Activated B cell treated with CpG ODN at 0.5 μM for 24 hours (primary cell): ENCODE measurements at regions not wholly inside any gene's neighbourhood (a gene's known extent, or its start where the extent isn't known, plus 50 kb on each side); places are given as distances from the start of the nearest gene placed in this dataset.

Experiments
- ATAC-seq: fragments of 200-7000 bp; cut with Tn5 transposase; one replicate; pipeline ENCODE4 v1.10.0; 2021; ENCODE audit warnings: low read depth, mild to moderate bottlenecking, moderate library complexity
- CTCF ChIA-PET: fragments of 350-600 bp; sonication (Branson Sonifier 250); formaldehyde crosslinking; loops from one replicate; lab custom pipeline; 2021; ENCODE audit warnings: antibody characterized with exemption; lab: Charles Lee
- POLR2A ChIA-PET: fragments of 350-600 bp; sonication (Branson Sonifier 250); formaldehyde crosslinking; loops from one replicate; lab custom pipeline; 2021; ENCODE audit warnings: antibody characterized with exemption; lab: Charles Lee
- DNase-seq: peaks from one replicate; pipeline ENCODE4 v3.0.0; 2022
- H3K27ac Mint-ChIP-seq: one replicate; pipeline ENCODE4 v1.8.0; 2020; ENCODE audit warnings: mixed read lengths
- H3K27me3 Mint-ChIP-seq: one replicate; pipeline ENCODE4 v1.8.0; 2021; ENCODE audit warnings: mixed read lengths
- H3K36me3 Mint-ChIP-seq: one replicate; pipeline ENCODE4 v1.8.0; 2021; ENCODE audit warnings: low read depth, mixed read lengths
- H3K4me1 Mint-ChIP-seq: one replicate; pipeline ENCODE4 v1.8.0; 2021; ENCODE audit warnings: mixed read lengths
- H3K4me3 Mint-ChIP-seq: one replicate; pipeline ENCODE4 v1.8.0; 2020; ENCODE audit warnings: mild to moderate bottlenecking, mixed read lengths
- H3K9me3 Mint-ChIP-seq: one replicate; pipeline ENCODE4 v1.8.0; 2020; ENCODE audit warnings: mixed read lengths
- intact Hi-C: fragments of 100-400 bp; cut with micrococcal nuclease; formaldehyde crosslinking; loops from one replicate; pipeline ENCODE4 v1.15.1; 2024
- TF ChIP-seq, protein P1 (sequence below): fragments of 200-600 bp; IDR thresholded peaks from one replicate; pipeline ENCODE4 v1.8.0; 2022; ENCODE audit warnings: antibody characterized with exemption, mild to moderate bottlenecking

DNA sequence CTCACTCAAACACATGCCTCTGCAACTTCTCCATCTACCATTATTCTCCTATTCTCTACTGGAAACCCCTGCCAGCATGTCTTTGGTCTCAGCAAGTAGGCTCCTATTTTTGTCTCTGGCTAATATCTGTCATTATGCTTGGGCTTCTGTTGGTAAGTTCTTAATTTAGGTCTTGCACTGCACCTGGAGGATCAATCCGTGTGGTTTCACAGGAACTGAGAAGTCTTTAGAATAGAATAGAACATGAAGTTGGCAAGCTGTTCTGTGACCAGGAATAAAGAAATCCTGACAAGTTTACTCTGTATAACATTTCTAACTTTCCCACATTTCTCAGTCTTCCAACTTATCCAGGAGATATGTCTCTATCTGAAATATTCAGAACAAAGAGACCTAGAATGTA, 219.5 kb upstream of the GYPC start:
- intact Hi-C loops, result no loop called here
- no peaks in the 10 kb centered on the region for H3K4me1 Mint-ChIP-seq
- no peak overlapping the region for H3K4me3 Mint-ChIP-seq
- peaks cover 4% of the 10 kb centered on the region for H3K27me3 Mint-ChIP-seq
- ATAC-seq (no peak), DNase-seq (no peak)
- H3K9me3 Mint-ChIP-seq, result no peaks in the 10 kb centered on the region
- ChIA-PET CTCF (no interaction called here), POLR2A (no interaction called here)
- TF ChIP-seq, protein P1, sequence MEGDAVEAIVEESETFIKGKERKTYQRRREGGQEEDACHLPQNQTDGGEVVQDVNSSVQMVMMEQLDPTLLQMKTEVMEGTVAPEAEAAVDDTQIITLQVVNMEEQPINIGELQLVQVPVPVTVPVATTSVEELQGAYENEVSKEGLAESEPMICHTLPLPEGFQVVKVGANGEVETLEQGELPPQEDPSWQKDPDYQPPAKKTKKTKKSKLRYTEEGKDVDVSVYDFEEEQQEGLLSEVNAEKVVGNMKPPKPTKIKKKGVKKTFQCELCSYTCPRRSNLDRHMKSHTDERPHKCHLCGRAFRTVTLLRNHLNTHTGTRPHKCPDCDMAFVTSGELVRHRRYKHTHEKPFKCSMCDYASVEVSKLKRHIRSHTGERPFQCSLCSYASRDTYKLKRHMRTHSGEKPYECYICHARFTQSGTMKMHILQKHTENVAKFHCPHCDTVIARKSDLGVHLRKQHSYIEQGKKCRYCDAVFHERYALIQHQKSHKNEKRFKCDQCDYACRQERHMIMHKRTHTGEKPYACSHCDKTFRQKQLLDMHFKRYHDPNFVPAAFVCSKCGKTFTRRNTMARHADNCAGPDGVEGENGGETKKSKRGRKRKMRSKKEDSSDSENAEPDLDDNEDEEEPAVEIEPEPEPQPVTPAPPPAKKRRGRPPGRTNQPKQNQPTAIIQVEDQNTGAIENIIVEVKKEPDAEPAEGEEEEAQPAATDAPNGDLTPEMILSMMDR, result no peak
- no peaks in the 10 kb centered on the region for H3K36me3 Mint-ChIP-seq
- no peak overlapping the region for H3K27ac Mint-ChIP-seq

DNA sequence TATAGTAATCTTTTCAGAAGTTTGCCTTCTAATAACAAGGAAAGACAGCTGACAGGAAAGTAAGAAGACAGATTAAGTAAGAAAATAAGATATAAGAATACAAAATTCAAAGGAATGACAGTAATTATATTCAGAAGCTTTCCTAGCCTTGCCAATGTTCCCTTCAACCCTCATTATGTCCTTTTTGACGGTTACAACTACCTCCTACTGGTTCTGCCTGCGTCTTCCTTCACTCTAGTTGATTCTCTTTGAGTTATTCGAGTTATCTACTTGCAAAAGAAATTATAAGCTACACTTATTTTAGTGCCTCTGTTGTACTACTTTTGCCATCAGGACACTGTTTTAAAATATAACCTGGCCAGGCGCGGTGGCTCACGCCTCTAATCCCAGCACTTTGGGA, 218.9 kb upstream of the GYPC start:
- POLR2A ChIA-PET, result no interaction called here
- Mint-ChIP-seq H3K27me3 (peaks cover 5% of the 10 kb centered on the region), H3K36me3 (no peaks in the 10 kb centered on the region), H3K27ac (no peak overlapping the region), H3K4me1 (no peaks in the 10 kb centered on the region), H3K9me3 (no peaks in the 10 kb centered on the region), H3K4me3 (no peak overlapping the region)
- TF ChIP-seq, protein P1, result no peak
- no peak for DNase-seq
- CTCF ChIA-PET, result no interaction called here
- ATAC-seq, result no peak
- intact Hi-C loops, result no loop called here

DNA sequence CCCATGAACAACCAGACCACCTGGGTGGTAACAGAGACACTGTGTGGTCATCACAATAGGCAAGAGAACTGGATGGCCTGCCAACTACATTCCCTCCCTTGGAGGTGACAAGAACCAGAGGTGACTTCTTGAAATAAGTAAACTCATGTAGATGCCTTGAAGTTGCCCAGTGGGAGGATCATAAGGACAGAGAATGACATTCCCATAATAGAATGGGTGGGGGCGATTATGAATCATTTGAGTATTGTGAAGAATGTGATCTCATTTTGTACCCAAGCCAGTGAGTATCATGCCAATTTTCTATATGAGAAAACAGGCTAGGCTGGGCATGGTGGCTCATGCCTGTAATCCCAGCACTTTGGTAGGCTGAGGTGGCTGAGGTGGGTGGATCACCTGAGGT, 211.4 kb upstream of the GYPC start:
- DNase-seq (no peak), ATAC-seq (no peak)
- H3K27me3 Mint-ChIP-seq, result peaks cover 16% of the 10 kb centered on the region
- H3K27ac Mint-ChIP-seq, result no peak overlapping the region
- H3K9me3 Mint-ChIP-seq, result no peaks in the 10 kb centered on the region
- H3K36me3 Mint-ChIP-seq, result no peaks in the 10 kb centered on the region
- intact Hi-C loops, result no loop called here
- no peaks in the 10 kb centered on the region for H3K4me1 Mint-ChIP-seq
- POLR2A ChIA-PET, result no interaction called here
- CTCF ChIA-PET, result no interaction called here
- TF ChIP-seq, protein P1, result no peak
- H3K4me3 Mint-ChIP-seq, result no peak overlapping the region

DNA sequence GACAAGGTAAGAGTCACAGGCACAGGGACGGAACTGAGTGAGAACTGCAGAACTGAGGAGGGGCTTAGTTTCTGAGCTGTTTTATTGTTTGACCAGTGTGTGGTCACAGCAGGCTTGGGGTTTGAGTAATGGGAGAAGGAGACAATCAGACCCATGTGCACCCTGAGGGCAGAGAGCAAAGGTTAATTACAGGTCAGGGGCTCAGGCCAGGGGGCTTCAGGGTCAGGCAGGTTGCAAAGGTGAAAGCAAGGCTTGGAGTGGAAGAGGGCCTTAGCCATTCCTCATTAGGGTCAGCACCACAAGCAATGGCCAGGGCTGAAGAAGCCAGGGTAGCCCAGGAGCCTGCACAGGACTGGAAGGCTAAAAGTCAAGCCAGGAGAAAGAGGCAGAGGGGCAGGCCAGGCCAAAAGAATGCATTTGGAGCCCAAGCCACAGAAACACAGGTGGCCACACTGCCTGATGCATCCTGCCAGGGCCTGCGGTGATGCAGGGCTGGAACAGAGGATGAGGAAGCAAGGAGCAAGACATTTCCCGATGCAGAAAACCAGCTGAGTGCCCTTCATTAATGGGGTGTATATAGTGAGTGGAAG, 209.8 kb upstream of the GYPC start:
- ATAC-seq (no peak), DNase-seq (no peak)
- intact Hi-C loops, result no loop called here
- Mint-ChIP-seq H3K4me1 (no peaks in the 10 kb centered on the region), H3K27ac (no peak overlapping the region), H3K4me3 (no peak overlapping the region), H3K27me3 (peaks cover 14% of the 10 kb centered on the region), H3K9me3 (no peaks in the 10 kb centered on the region), H3K36me3 (no peaks in the 10 kb centered on the region)
- TF ChIP-seq, protein P1, result no peak
- ChIA-PET CTCF (no interaction called here), POLR2A (no interaction called here)

DNA sequence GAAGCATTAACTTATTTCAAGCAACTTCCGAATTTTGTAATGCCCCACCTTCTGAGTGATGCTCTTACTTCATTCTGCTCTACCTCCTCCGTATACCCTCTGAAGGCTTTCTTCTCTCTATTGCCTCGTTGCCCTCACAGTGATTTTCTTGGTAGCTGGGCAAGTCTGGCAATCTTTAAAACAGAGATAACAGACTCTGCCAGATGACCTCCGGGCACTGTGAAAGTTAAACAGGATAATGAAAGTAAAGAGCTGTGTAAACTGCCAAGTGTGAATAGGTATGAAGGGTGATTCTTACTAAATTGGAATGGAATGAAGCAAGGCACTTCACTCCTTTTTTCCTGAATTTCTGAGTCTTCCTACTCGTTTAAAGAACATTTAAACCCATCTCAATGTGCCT, 207.3 kb upstream of the GYPC start:
- ATAC-seq, result no peak
- no peaks in the 10 kb centered on the region for H3K4me1 Mint-ChIP-seq
- no peak overlapping the region for H3K4me3 Mint-ChIP-seq
- POLR2A ChIA-PET, result no interaction called here
- no peak for DNase-seq
- intact Hi-C loops, result no loop called here
- H3K9me3 Mint-ChIP-seq, result no peaks in the 10 kb centered on the region
- no peaks in the 10 kb centered on the region for H3K36me3 Mint-ChIP-seq
- peaks cover 5% of the 10 kb centered on the region for H3K27me3 Mint-ChIP-seq
- TF ChIP-seq, protein P1, result no peak
- CTCF ChIA-PET, result no interaction called here
- H3K27ac Mint-ChIP-seq, result no peak overlapping the region
